ENCODE measurements at regions not wholly inside any gene's neighbourhood (a gene's known extent, or its start where the extent isn't known, plus 50 kb on each side); places are given as distances from the start of the nearest gene placed in this dataset.

DNA sequence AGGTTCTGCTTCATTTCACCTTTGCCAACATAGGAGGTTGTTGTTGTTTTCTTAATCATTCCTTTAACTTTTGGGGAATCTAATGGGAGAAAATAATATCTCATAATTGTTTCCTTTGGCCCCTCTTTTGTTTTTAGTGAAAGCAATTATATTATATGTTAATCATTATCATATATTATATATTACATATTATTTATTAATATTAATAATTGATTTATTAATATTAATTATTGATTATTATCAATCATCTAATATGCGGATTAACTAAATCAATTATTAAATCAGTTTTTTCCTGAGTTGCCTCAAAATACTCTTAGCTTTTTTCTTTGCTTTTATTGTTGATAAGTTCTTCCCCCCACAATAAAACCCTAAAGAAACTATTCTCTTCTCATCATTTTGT lies 443.8 kb downstream of the GATA3 start:
- H4K20me1 ChIP-seq (ENCODE audit: insufficient read depth, poor library complexity, severe bottlenecking), result no peaks in the 10 kb centered on the region
- H3K4me1 ChIP-seq (ENCODE audit: insufficient read depth), result no peaks in the 10 kb centered on the region
- no peak for DNase-seq (ENCODE audit: low spot score)
- H2AFZ ChIP-seq, result no peak overlapping the region
- H3K27me3 ChIP-seq, result peaks cover 4% of the 10 kb centered on the region
- TF ChIP-seq, protein P1, sequence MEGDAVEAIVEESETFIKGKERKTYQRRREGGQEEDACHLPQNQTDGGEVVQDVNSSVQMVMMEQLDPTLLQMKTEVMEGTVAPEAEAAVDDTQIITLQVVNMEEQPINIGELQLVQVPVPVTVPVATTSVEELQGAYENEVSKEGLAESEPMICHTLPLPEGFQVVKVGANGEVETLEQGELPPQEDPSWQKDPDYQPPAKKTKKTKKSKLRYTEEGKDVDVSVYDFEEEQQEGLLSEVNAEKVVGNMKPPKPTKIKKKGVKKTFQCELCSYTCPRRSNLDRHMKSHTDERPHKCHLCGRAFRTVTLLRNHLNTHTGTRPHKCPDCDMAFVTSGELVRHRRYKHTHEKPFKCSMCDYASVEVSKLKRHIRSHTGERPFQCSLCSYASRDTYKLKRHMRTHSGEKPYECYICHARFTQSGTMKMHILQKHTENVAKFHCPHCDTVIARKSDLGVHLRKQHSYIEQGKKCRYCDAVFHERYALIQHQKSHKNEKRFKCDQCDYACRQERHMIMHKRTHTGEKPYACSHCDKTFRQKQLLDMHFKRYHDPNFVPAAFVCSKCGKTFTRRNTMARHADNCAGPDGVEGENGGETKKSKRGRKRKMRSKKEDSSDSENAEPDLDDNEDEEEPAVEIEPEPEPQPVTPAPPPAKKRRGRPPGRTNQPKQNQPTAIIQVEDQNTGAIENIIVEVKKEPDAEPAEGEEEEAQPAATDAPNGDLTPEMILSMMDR (IDR thresholded peaks at IDR 0.05; ENCODE audit: poor library complexity), result no peak
- TF ChIP-seq EZH2 (IDR thresholded peaks at IDR 0.05; ENCODE audit: borderline replicate concordance), result no peak
- no peak for TF ChIP-seq EZH2phosphoT487 (IDR thresholded peaks at IDR 0.05; ENCODE audit: low read depth, severe bottlenecking, unreplicated experiment)
- H3K36me3 ChIP-seq (replicated peaks; ENCODE audit: insufficient read depth, low read depth), result no peaks in the 10 kb centered on the region
- H3K79me2 ChIP-seq, result no peaks in the 10 kb centered on the region
- H3K9me3 ChIP-seq (ENCODE audit: low read depth), result no peaks in the 10 kb centered on the region
- H3K4me3 ChIP-seq, result no peak overlapping the region
- H3K27ac ChIP-seq, result no peak overlapping the region
- 93% methylated on average over 1 of the region's 1 CpG for WGBS (ENCODE audit: low lambda C conversion rate, missing lambda C conversion rate)
- H3K9me2 ChIP-seq (replicated peaks; ENCODE audit: insufficient read depth), result no peaks in the 10 kb centered on the region
- H3K4me2 ChIP-seq, result no peak overlapping the region

DNA sequence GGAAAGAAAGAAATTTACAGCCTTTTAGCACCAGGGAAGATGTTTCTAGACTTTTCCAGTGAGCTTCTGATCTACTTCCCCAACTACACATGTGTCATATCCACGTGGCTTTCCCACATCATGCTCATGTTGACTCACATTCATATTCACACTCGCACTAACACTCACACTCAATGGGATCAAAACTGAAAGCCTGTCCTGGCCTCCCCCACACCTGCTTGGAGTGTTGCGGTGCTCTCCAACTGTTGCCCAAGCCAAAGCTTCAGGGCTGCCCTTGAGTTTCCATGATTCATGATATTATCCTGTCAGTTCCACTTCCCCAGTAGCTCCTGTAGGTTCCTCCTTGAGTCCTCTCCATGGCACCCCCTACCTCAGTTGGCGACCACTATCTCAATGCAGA lies 444.4 kb downstream of the GATA3 start:
- TF ChIP-seq, protein P1 (IDR thresholded peaks at IDR 0.05; ENCODE audit: poor library complexity), result no peak
- TF ChIP-seq EZH2 (IDR thresholded peaks at IDR 0.05; ENCODE audit: borderline replicate concordance), result no peak
- TF ChIP-seq EZH2phosphoT487 (IDR thresholded peaks at IDR 0.05; ENCODE audit: low read depth, severe bottlenecking, unreplicated experiment), result no peak
- Histone ChIP-seq H3K4me3 (no peak overlapping the region), H2AFZ (no peak overlapping the region), H3K4me2 (no peak overlapping the region), H3K4me1 (ENCODE audit: insufficient read depth) (no peaks in the 10 kb centered on the region), H3K9me3 (ENCODE audit: low read depth) (no peaks in the 10 kb centered on the region), H4K20me1 (ENCODE audit: insufficient read depth, poor library complexity, severe bottlenecking) (no peaks in the 10 kb centered on the region), H3K79me2 (no peaks in the 10 kb centered on the region), H3K27me3 (peaks cover 5% of the 10 kb centered on the region), H3K27ac (no peak overlapping the region), H3K9me2 (replicated peaks; ENCODE audit: insufficient read depth) (no peaks in the 10 kb centered on the region), H3K36me3 (replicated peaks; ENCODE audit: insufficient read depth, low read depth) (no peaks in the 10 kb centered on the region)
- DNase-seq (ENCODE audit: low spot score), result no peak
- WGBS (ENCODE audit: low lambda C conversion rate, missing lambda C conversion rate), result 64% methylated on average over 4 of the region's 4 CpGs

DNA sequence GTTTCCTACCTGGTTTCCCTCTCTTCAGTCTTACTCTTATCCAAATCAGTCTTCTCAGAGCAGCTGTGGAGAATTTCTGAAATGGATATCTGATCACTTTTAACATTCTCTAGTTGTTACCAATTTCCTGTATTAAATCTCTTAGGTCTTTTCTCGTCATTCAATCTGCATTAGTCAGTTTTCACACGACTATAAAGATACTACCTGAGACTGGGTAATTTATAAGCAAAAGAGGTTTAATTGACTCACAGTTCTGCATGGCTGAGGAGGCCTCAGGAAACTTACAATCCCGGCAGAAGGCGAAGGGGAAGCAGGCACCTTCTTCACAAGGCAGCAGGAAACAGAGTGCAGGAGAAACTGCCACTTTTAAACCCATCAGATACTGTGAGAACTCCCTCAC lies 444.8 kb downstream of the GATA3 start:
- Histone ChIP-seq H3K79me2 (no peaks in the 10 kb centered on the region), H3K36me3 (replicated peaks; ENCODE audit: insufficient read depth, low read depth) (no peaks in the 10 kb centered on the region), H3K4me3 (no peak overlapping the region), H3K27me3 (peaks cover 10% of the 10 kb centered on the region), H3K27ac (no peak overlapping the region), H4K20me1 (ENCODE audit: insufficient read depth, poor library complexity, severe bottlenecking) (no peaks in the 10 kb centered on the region), H2AFZ (no peak overlapping the region), H3K4me1 (ENCODE audit: insufficient read depth) (no peaks in the 10 kb centered on the region), H3K4me2 (no peak overlapping the region), H3K9me2 (replicated peaks; ENCODE audit: insufficient read depth) (no peaks in the 10 kb centered on the region), H3K9me3 (ENCODE audit: low read depth) (no peaks in the 10 kb centered on the region)
- TF ChIP-seq EZH2phosphoT487 (IDR thresholded peaks at IDR 0.05; ENCODE audit: low read depth, severe bottlenecking, unreplicated experiment), result no peak
- no peak for TF ChIP-seq EZH2 (IDR thresholded peaks at IDR 0.05; ENCODE audit: borderline replicate concordance)
- TF ChIP-seq, protein P1 (IDR thresholded peaks at IDR 0.05; ENCODE audit: poor library complexity), result no peak
- no peak for DNase-seq (ENCODE audit: low spot score)
- 70% methylated on average over 4 of the region's 4 CpGs for WGBS (ENCODE audit: low lambda C conversion rate, missing lambda C conversion rate)
